Stimulated activated CD8-positive, alpha-beta memory T cell treated with anti-CD3 and anti-CD28 coated beads, Interleukin-4, amount 100 ng/mL, for 1 hour (primary cell): ENCODE measurements at regions not wholly inside any gene's neighbourhood (a gene's known extent, or its start where the extent isn't known, plus 50 kb on each side); places are given as distances from the start of the nearest gene placed in this dataset.

Source experiments
- DNase-seq, 2 donors: peaks; one replicate each; pipeline ENCODE4 v3.0.0-alpha.2; 2020; ENCODE audit warnings: low read depth in 2 of 2, low spot score in 1 of 2

GRCh38 chr21:27024301-27024700, 57.4 kb upstream of the ADAMTS5 start:
- no peak for DNase-seq

GRCh38 chr21:27023186-27023585, 56.3 kb upstream of the ADAMTS5 start:
- DNase-seq: no peak

GRCh38 chr21:27021801-27022200, 54.9 kb upstream of the ADAMTS5 start:
- no peak for DNase-seq

GRCh38 chr21:27021046-27021445, 54.2 kb upstream of the ADAMTS5 start:
- no peak for DNase-seq

- DNase-seq: no peak
Measured at GRCh38 chr21:27017246-27017645, 50.4 kb upstream of the ADAMTS5 start.
